Karpas-422 (cell line): ENCODE measurements at regions not wholly inside any gene's neighbourhood (a gene's known extent, or its start where the extent isn't known, plus 50 kb on each side); places are given as distances from the start of the nearest gene placed in this dataset.
"Not testable (repeated sequence)": the region's sequence is repeated elsewhere in the genome, so short reads cannot be mapped to it uniquely, and the experiment has no call there.

Experiments
- DNase-seq: peaks from one replicate; pipeline ENCODE4 v3.0.0-alpha.2; 2015
- H2AFZ ChIP-seq: fragments of 200-600 bp; sonication (generic); 2 replicates; pipeline ENCODE4 v1.6.1; 2014; ENCODE audit warnings: antibody characterized with exemption, low read length, mixed read lengths
- H3K27ac ChIP-seq: fragments of 200-600 bp; sonication (generic); 2 replicates; pipeline ENCODE4 v1.5.1; 2014; ENCODE audit warnings: mild to moderate bottlenecking, low read length, moderate library complexity
- H3K27me3 ChIP-seq: fragments of 200-600 bp; sonication (generic); 2 replicates; pipeline ENCODE4 v1.6.1; 2014; ENCODE audit warnings: low read length, mixed read lengths
- H3K36me3 ChIP-seq: fragments of 200-600 bp; sonication (generic); 2 replicates; pipeline ENCODE4 v1.6.1; 2014; ENCODE audit warnings: low read length, mixed read lengths; ENCODE audit not compliant: insufficient read depth
- H3K4me1 ChIP-seq: fragments of 200-600 bp; sonication (generic); 2 replicates; pipeline ENCODE4 v1.6.1; 2014; ENCODE audit warnings: mild to moderate bottlenecking, low read length, mixed read lengths
- H3K4me2 ChIP-seq: fragments of 200-600 bp; sonication (generic); 2 replicates; pipeline ENCODE4 v1.6.1; 2014; ENCODE audit warnings: low read length, low read depth, mild to moderate bottlenecking; ENCODE audit not compliant: poor library complexity, severe bottlenecking
- H3K4me3 ChIP-seq: fragments of 200-600 bp; sonication (generic); 2 replicates; pipeline ENCODE4 v1.5.1; 2014; ENCODE audit warnings: mild to moderate bottlenecking, antibody characterized with exemption, low read length, mixed read lengths
- H3K79me2 ChIP-seq: fragments of 200-600 bp; sonication (generic); 2 replicates; pipeline ENCODE4 v1.6.1; 2014; ENCODE audit warnings: mild to moderate bottlenecking, low read length, mixed read lengths
- H3K9ac ChIP-seq: fragments of 200-600 bp; sonication (generic); 2 replicates; pipeline ENCODE4 v1.6.0; 2014; ENCODE audit warnings: low read length
- H3K9me2 ChIP-seq: fragments of 200-600 bp; sonication (generic), shearing (Covaris generic); replicated peaks from 2 replicates; pipeline ENCODE4 v1.6.0; 2014; ENCODE audit warnings: mild to moderate bottlenecking, low read length, moderate library complexity; ENCODE audit not compliant: insufficient read depth
- H3K9me3 ChIP-seq: fragments of 300-700, 200-600 bp; sonication (generic); 2 replicates; pipeline ENCODE4 v1.6.1; 2014; ENCODE audit warnings: low read length, mixed read lengths
- H4K20me1 ChIP-seq: fragments of 200-600 bp; sonication (generic); 2 replicates; pipeline ENCODE4 v1.6.1; 2014; ENCODE audit warnings: mild to moderate bottlenecking, antibody characterized with exemption, low read length, low read depth; ENCODE audit not compliant: insufficient read depth

DNA sequence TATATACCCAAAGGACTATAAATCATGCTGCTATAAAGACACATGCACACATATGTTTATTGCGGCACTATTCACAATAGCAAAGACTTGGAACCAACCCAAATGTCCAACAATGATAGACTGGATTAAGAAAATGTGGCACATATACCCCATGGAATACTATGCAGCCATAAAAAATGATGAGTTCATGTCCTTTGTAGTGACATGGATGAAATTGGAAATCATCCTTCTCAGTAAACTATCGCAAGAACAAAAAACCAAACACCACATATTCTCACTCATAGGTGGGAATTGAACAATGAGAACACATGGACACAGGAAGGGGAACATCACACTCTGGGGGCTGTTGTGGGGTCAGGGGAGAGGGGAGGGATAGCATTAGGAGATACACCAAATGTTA is 165.7 kb upstream of the KCNJ15 start:
- H3K4me1 ChIP-seq, H4K20me1 ChIP-seq, H2AFZ ChIP-seq, DNase-seq, H3K36me3 ChIP-seq, H3K9me3 ChIP-seq, H3K27ac ChIP-seq, H3K9ac ChIP-seq, H3K4me2 ChIP-seq, H3K27me3 ChIP-seq, H3K4me3 ChIP-seq, H3K79me2 ChIP-seq, H3K9me2 ChIP-seq: not testable (repeated sequence)

DNA sequence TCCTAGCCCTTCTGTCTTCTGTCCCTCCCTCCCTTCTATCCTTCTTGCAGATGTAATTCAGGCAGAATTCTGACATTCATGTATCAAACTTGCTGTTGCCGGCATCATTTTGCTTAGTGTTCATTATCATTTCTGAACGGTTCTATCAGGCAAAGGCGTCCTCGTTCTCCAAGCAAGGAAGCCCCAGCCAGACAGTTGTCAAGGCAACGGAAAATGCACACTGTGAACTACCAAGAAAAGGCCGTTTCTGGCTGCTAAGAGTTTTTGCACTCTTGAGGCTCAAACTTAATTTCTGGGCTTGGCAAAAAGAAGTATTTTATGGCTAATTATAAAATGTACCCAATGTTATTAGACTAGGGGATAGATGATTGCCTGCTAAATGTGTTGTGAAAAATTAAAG is 164.7 kb upstream of the KCNJ15 start:
- H3K9ac ChIP-seq, result no peak overlapping the region
- no peak overlapping the region for H3K4me2 ChIP-seq
- no peak for DNase-seq
- no peaks in the 10 kb centered on the region for H3K9me3 ChIP-seq
- no peak overlapping the region for H3K27ac ChIP-seq
- H4K20me1 ChIP-seq, result no peaks in the 10 kb centered on the region
- H3K27me3 ChIP-seq, result no peaks in the 10 kb centered on the region
- no peaks in the 10 kb centered on the region for H3K9me2 ChIP-seq
- H3K79me2 ChIP-seq, result no peaks in the 10 kb centered on the region
- no peak overlapping the region for H3K4me3 ChIP-seq
- no peak overlapping the region for H2AFZ ChIP-seq
- H3K4me1 ChIP-seq, result no peaks in the 10 kb centered on the region
- H3K36me3 ChIP-seq, result no peaks in the 10 kb centered on the region

DNA sequence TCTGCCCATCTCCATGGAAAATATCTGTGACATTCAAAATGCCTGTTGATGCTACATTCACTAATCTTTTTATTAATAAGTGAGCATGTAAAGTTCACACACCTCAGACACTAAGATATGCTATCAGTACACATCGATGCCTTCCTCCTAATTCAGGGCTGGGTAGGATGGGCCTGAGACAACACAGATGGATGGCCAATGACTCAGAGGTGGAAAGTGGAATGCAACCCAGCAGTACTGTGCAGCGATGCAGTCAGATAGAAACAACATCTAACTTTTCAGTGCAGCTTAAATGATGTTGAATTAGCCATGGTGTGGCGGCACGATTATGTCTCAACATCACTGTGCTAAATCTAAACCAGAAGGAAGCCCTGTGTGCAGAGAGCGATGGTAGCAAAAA is 161.6 kb upstream of the KCNJ15 start:
- Histone ChIP-seq H4K20me1 (no peaks in the 10 kb centered on the region), H3K9me2 (no peaks in the 10 kb centered on the region), H3K27ac (no peak overlapping the region), H3K4me2 (no peak overlapping the region), H3K36me3 (no peaks in the 10 kb centered on the region), H3K27me3 (no peaks in the 10 kb centered on the region), H3K9ac (no peak overlapping the region), H3K4me1 (no peaks in the 10 kb centered on the region), H3K9me3 (no peaks in the 10 kb centered on the region), H2AFZ (no peak overlapping the region), H3K4me3 (no peak overlapping the region), H3K79me2 (no peaks in the 10 kb centered on the region)
- no peak for DNase-seq

DNA sequence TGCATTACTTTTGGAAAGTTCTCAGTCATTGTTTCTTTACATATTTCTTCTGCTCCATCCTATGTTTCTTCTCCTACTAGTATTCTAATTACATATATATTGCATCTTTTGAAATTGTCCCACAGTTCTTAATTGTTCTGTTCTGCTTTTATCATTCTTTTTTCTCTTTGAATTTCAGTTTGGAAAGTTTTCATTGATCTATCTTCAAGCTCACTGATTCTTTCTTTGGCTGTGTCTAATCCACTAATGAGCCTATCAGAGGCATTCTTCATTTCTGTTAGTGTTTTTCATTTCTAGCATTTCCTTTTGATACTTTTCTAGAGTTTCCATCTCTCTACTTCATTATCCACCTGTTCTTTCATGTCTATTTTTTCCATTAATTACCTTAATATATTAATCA is 159.0 kb upstream of the KCNJ15 start:
- H3K4me2 ChIP-seq, result no peak overlapping the region

DNA sequence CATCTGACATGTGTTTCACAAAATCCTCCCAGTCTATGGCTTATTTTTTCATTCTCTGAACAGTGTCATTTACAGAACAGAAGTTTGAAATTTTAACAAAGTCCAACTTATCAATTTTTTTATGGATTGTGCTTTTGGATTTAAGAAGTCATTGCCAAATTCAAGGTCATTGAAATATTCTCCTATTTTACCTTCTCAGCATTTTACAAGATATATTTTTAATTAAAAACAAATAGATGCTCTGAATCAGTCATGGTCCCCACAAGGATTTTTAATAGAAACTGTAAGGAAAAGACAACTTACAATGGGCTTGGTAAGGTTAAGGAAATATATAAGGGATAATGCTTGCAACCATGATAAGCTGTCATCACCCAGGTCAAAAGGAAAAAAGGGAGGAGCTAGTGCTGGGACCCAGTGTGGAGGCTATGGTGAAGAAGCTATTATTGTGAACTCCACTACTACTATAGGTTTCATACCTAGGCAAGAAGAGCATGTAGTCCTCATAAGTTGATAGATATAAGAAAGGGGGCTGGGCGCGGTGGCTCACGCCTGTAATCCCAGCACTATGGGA is 144.5 kb upstream of the KCNJ15 start:
- Histone ChIP-seq H3K9me2 (no peaks in the 10 kb centered on the region), H4K20me1 (no peaks in the 10 kb centered on the region), H3K4me2 (no peak overlapping the region), H3K9me3 (0 out of 2 replicates have a peak, but pooled peaks cover 4% of the 10 kb centered on the region), H3K27me3 (no peaks in the 10 kb centered on the region), H2AFZ (no peak overlapping the region), H3K36me3 (no peaks in the 10 kb centered on the region), H3K9ac (no peak overlapping the region), H3K4me3 (no peak overlapping the region), H3K4me1 (no peaks in the 10 kb centered on the region), H3K27ac (no peak overlapping the region), H3K79me2 (no peaks in the 10 kb centered on the region)
- no peak for DNase-seq

More for the DNA sequence above, 159.0 kb upstream of the KCNJ15 start:
- DNase-seq, result no peak
- H3K9me2 ChIP-seq, result no peaks in the 10 kb centered on the region
- no peaks in the 10 kb centered on the region for H3K36me3 ChIP-seq
- H3K4me3 ChIP-seq, result no peak overlapping the region
- H3K27me3 ChIP-seq, result no peaks in the 10 kb centered on the region
- H3K27ac ChIP-seq, result no peak overlapping the region
- no peaks in the 10 kb centered on the region for H3K79me2 ChIP-seq
- H2AFZ ChIP-seq, result no peak overlapping the region
- H3K9ac ChIP-seq, result no peak overlapping the region
- H3K4me1 ChIP-seq, result no peaks in the 10 kb centered on the region
- no peaks in the 10 kb centered on the region for H4K20me1 ChIP-seq
- H3K9me3 ChIP-seq, result no peaks in the 10 kb centered on the region

DNA sequence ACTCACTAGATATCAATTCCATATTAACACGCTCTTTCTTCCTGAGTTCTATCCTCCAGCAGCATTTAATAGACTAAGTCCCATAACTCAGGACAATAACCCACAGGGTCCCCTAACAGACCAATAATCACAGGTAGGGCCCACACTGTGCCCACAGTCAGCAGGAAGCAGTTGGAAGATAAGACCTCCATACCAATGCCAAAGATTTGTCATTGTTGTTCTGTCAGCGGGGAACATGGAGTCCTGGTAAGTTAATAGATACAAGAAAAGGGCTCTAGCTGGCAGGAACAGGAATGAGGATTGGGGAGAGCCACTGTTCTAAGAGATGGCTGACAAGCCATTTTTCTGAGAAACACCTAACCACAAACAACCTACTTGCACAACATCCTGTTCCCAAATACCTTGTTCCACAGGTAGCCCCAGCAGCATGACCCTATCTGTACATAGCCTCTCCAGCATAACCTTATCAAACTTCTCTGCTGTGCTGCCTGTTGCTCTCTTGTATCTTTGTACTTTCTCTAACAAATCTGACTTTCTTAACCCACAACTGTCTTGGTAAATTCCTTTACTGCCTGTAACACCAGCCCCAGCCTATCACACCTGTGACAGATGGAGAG is 142.0 kb upstream of the KCNJ15 start:
- H3K79me2 ChIP-seq, result no peaks in the 10 kb centered on the region
- H3K4me2 ChIP-seq, result no peak overlapping the region
- no peaks in the 10 kb centered on the region for H3K27me3 ChIP-seq
- H3K9me2 ChIP-seq, result no peaks in the 10 kb centered on the region
- H3K27ac ChIP-seq, result no peak overlapping the region
- no peak overlapping the region for H2AFZ ChIP-seq
- DNase-seq, result no peak
- H3K4me3 ChIP-seq, result no peak overlapping the region
- H3K9ac ChIP-seq, result no peak overlapping the region
- no peaks in the 10 kb centered on the region for H3K36me3 ChIP-seq
- no peaks in the 10 kb centered on the region for H4K20me1 ChIP-seq
- 0 out of 2 replicates have a peak, but pooled peaks cover 4% of the 10 kb centered on the region for H3K9me3 ChIP-seq
- H3K4me1 ChIP-seq, result no peaks in the 10 kb centered on the region

DNA sequence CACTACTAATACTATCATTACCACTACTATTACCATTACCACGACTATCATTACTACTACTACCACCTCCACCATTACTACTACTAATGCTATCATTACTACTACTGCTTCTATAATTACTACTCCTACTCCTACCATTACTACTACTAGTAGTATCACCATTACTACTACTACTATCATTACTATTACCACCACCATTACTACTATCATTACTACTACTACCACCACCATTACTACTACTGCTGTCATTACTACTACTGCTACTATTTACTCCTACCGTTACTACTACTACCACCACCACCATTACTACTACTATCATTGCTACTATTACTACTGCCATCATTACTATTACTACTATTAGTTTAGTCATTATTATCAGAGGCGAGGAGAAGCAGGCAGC is 140.9 kb upstream of the KCNJ15 start:
- Histone ChIP-seq H4K20me1 (no peaks in the 10 kb centered on the region), H3K4me2 (no peak overlapping the region), H3K4me3 (no peak overlapping the region), H3K4me1 (no peaks in the 10 kb centered on the region), H3K9me2 (no peaks in the 10 kb centered on the region), H3K27me3 (no peaks in the 10 kb centered on the region), H3K9me3 (0 out of 2 replicates have a peak, but pooled peaks cover 4% of the 10 kb centered on the region), H3K9ac (no peak overlapping the region), H2AFZ (no peak overlapping the region), H3K27ac (no peak overlapping the region), H3K36me3 (no peaks in the 10 kb centered on the region), H3K79me2 (no peaks in the 10 kb centered on the region)
- DNase-seq, result no peak

DNA sequence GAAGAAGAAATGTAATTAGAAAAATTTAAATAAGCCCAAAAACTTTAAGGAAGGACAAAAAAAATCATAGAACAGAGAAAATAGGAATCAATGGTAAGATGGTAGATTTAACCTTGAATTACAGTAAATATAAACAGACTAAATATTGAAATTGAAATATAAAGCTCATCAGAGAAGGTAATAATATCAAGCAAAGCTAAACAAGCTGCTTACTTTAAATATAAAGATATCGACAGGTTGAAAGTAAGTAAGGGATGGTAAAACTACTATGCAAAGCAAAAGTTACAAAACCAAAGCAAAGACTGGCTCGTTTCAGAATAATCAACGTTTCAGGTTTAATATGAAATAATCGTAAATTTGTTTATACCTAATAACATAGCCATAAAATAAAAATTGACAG is 137.0 kb upstream of the KCNJ15 start:
- no peak overlapping the region for H3K27ac ChIP-seq
- H3K27me3 ChIP-seq, result no peaks in the 10 kb centered on the region
- no peak for DNase-seq
- no peaks in the 10 kb centered on the region for H4K20me1 ChIP-seq
- H2AFZ ChIP-seq, result no peak overlapping the region
- H3K4me3 ChIP-seq, result no peak overlapping the region
- H3K4me1 ChIP-seq, result no peaks in the 10 kb centered on the region
- H3K9me3 ChIP-seq, result 0 out of 2 replicates have a peak, but pooled peaks cover 4% of the 10 kb centered on the region
- no peak overlapping the region for H3K9ac ChIP-seq
- no peaks in the 10 kb centered on the region for H3K36me3 ChIP-seq
- H3K9me2 ChIP-seq, result no peaks in the 10 kb centered on the region
- H3K79me2 ChIP-seq, result no peaks in the 10 kb centered on the region
- no peak overlapping the region for H3K4me2 ChIP-seq
